GM12873 (cell line): ENCODE measurements at regions not wholly inside any gene's neighbourhood (a gene's known extent, or its start where the extent isn't known, plus 50 kb on each side); places are given as distances from the start of the nearest gene placed in this dataset.

Experiments used
- TF ChIP-seq, protein P1 (sequence below): IDR thresholded peaks from 2 replicates; pipeline ENCODE4 v1.5.1; 2012; ENCODE audit warnings: low read depth, mild to moderate bottlenecking, moderate library complexity, low read length, control low read depth; ENCODE audit not compliant: insufficient read depth; ENCODE audit errors: missing control alignments

DNA sequence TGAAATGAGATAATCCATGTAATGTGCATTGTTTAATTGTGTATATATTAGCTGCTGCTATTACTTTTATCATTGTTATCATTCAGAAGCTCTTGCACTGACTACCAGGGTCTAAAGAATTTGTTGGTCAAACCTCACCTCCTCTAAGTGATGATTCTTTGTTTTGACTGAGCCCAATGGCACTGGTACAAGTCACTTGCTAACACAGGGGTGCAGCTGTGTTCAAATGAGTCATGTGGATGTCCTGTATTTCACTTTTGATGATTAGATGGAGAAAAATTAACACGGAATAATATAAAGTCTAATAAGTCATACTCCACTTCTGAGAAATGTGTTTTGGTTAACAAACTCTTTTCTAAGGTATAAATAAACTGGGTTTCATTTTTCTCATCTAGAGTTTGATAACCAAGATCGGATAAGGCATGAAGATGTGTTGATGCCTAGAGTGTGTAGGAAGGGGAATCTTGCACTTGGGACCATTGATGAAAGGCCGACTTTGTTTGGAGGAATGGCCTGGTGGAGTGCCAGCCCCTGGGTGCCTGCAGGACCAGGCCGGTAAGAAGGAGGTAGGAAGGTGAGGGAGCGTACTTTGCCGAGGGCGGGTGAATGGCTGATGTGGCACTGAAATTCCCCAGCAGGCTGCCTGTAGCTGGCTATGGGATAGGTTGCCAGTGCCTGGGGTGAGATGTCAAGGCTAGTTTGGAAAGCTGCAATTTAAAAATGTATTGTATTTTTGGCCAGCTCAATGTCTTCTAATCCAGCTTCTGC, 244.7 kb upstream of the ZPLD1 start:
- TF ChIP-seq, protein P1, sequence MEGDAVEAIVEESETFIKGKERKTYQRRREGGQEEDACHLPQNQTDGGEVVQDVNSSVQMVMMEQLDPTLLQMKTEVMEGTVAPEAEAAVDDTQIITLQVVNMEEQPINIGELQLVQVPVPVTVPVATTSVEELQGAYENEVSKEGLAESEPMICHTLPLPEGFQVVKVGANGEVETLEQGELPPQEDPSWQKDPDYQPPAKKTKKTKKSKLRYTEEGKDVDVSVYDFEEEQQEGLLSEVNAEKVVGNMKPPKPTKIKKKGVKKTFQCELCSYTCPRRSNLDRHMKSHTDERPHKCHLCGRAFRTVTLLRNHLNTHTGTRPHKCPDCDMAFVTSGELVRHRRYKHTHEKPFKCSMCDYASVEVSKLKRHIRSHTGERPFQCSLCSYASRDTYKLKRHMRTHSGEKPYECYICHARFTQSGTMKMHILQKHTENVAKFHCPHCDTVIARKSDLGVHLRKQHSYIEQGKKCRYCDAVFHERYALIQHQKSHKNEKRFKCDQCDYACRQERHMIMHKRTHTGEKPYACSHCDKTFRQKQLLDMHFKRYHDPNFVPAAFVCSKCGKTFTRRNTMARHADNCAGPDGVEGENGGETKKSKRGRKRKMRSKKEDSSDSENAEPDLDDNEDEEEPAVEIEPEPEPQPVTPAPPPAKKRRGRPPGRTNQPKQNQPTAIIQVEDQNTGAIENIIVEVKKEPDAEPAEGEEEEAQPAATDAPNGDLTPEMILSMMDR: no peak

GRCh38 chr3:102192575-102192974, 242.2 kb upstream of the ZPLD1 start:
- TF ChIP-seq, protein P1: no peak

GRCh38 chr3:102193255-102193654, 241.6 kb upstream of the ZPLD1 start:
- TF ChIP-seq, protein P1: no peak

DNA sequence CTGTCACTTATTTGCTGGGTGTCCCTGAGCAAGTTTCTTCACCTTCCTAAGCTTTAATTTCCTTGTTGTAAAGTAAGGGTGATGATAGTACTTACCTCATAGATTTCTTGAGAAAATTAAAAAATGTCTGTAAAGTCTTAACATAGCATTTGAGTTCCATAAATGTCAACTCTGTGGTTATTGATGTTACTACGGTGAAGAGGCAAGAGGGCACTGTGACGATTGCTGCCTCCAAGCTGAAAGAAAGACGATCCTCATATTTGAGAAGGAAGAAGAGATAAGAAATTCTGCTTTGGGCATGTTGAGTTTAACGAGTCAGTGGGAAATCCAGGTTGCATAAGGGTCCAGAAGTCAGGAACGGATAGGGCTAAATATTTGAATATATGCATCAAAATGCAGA, 240.8 kb upstream of the ZPLD1 start:
- TF ChIP-seq, protein P1: no peak

- TF ChIP-seq, protein P1: no peak
Measured at GRCh38 chr3:102194760-102195159, 240.1 kb upstream of the ZPLD1 start.

- TF ChIP-seq, protein P1: no peak
Measured at GRCh38 chr3:102195198-102195948, 239.4 kb upstream of the ZPLD1 start.

DNA sequence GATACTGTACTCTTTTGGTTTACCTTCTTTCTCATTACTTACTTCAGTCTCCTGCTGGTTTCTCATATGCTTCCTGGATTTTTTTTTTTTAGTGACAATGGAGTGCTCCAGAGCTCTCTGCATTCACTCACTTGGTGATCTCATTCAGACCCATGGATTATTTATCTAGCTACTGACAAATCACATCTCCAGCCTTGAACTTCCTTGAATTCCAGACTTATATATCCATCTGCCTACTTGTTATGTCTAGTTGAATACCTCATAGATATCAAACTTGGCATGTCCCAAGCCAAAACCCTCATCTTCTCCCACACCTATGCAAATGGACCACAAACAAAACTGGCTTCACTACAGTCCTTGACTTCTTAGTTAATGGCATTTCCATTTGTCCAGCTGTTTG, 234.7 kb upstream of the ZPLD1 start:
- TF ChIP-seq, protein P1: no peak
